ENCODE measurements at regions not wholly inside any gene's neighbourhood (a gene's known extent, or its start where the extent isn't known, plus 50 kb on each side); places are given as distances from the start of the nearest gene placed in this dataset.

DNA sequence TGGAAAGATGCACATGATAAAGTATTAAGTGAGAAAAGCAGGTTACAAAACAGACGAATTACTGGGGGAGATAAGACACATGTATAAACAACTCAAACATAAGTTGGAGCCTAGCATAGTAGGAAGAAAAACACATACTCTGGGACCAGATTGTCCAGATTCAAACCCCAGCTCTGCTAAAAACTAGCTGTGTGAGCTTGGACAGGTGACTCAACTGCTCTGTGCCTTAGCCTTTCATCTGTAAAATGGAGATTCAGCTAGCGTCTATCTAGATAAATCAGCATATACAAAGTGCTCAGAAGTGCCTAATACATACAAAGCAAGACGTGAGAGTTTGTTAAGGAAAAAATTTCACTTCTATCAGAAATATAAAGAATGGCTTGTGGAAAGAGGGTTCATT lies 254.0 kb upstream of the POU3F1 start:
- TF ChIP-seq POLR2AphosphoS5 (IDR thresholded peaks at IDR 0.05; ENCODE audit: low read depth, low read length) (no peak), POLR2A (IDR thresholded peaks at IDR 0.05; ENCODE audit: low read depth, low read length) (no peak), TAF1 (IDR thresholded peaks at IDR 0.05; ENCODE audit: low read depth, low read length) (no peak), SPI1 (IDR thresholded peaks at IDR 0.05; ENCODE audit: low read depth, low read length) (no peak), PAX5 (IDR thresholded peaks at IDR 0.05; ENCODE audit: insufficient read depth, low read length, severe bottlenecking) (no peak), POU2F2 (IDR thresholded peaks at IDR 0.05; ENCODE audit: low read depth, low read length) (no peak)

All from GM12891 (cell line).